GM18951 (cell line): ENCODE measurements at regions not wholly inside any gene's neighbourhood (a gene's known extent, or its start where the extent isn't known, plus 50 kb on each side); places are given as distances from the start of the nearest gene placed in this dataset.
"Not testable (repeated sequence)": the region's sequence is repeated elsewhere in the genome, so short reads cannot be mapped to it uniquely, and the experiment has no call there.

ENCODE experiments used
- POLR2A ChIP-seq: IDR thresholded peaks from 4 replicates; pipeline ENCODE4 v1.6.1; 2011; ENCODE audit warnings: mild to moderate bottlenecking; ENCODE audit not compliant: insufficient read length, insufficient read depth; ENCODE audit errors: extremely low read depth
- in situ Hi-C: fragments of 300-500 bp; cut with MboI; formaldehyde crosslinking; loops from one replicate; pipeline ENCODE4 v1.12.0; 2022; ENCODE audit warnings: low sequenced_read_pairs, mixed read lengths, inconsistent platforms; ENCODE audit not compliant: unreplicated experiment

GRCh38 chr11:29119707-29120618 lies 896.9 kb downstream of the KCNA4 start:
- in situ Hi-C loops, result no loop called here
- TF ChIP-seq POLR2A, result no peak

DNA sequence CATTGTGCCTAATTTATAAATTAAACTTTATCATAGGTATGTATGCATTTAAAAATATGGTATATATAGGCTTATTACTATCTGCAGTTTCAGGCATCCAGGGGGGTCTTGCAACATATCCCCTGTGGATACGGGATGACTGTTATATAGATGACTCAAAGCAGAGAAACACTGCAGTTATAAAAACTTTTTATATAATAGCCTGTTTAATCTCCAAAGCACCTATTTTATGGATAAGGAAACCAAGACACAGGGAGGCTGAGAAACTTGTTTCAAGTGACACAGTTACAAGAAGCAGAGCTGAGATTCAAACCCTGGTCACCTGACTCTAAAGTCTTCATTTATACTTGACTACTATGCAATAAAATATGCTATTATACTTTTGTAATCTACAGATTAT lies 897.7 kb downstream of the KCNA4 start:
- in situ Hi-C loops, result no loop called here

GRCh38 chr11:29100967-29101366 lies 915.9 kb downstream of the KCNA4 start:
- no peak for TF ChIP-seq POLR2A
- in situ Hi-C loops, result no loop called here

More for the DNA sequence above, 897.7 kb downstream of the KCNA4 start:
- no peak for TF ChIP-seq POLR2A

DNA sequence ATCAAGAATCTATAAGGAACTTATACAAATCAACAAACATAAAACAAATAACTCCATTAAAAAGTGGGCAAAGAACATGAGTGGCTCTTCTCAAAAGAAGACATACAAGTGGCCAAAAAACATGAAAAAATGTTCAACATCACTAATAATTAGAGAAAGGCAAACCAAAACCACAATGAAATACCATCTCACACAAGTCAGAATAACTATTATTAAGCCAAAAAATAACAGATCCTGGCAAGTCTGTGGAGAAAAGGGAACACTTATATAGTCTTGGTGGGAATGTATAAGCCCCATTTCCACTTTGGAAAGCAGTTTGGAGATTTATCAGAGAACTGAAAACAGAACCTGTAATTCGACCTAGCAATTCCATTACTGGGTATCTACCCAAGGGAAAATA lies 921.0 kb downstream of the KCNA4 start:
- in situ Hi-C loops, result no loop called here
- TF ChIP-seq POLR2A, result no peak

DNA sequence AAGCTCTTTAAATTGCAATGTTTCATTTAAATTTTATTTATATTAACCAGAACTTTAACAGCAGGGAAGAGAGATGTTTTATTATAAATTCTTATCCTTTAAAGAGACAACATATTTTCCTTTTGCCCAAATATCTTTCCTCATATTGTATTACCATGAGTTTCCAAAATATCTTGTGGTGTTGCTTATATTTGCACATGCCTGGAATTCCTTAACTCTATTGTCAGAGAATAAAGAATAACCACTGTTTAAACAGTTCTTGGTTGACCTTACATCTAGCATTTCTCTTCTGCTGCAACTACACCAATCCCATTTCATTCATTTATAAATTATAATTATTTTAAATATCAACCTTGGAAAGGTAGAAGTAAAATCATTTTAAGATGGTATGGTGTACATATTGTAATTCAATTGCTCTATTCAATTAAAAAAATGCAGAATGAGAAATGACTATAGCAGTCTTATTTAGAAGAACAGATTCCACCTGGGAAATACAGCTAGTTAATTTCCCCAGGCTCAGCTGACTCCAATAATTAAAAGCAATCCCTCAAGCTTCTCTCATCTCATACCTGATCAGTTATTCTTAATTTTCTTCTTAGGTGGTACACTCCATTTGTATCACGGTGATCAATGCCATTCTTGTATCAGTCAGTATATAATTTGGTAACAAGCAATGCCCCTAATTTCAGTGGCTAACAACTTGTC lies 923.3 kb downstream of the KCNA4 start:
- in situ Hi-C loops, result no loop called here
- TF ChIP-seq POLR2A, result no peak

GRCh38 chr11:29087200-29087812 lies 929.5 kb downstream of the KCNA4 start:
- no peak for TF ChIP-seq POLR2A
- in situ Hi-C loops, result no loop called here

- no peak for TF ChIP-seq POLR2A
- in situ Hi-C loops, result no loop called here
Observed at GRCh38 chr11:29075726-29076125, 941.1 kb downstream of the KCNA4 start.

- TF ChIP-seq POLR2A, result no peak
- in situ Hi-C loops, result no loop called here
Observed at GRCh38 chr11:29063630-29064361, 953.0 kb downstream of the KCNA4 start.

DNA sequence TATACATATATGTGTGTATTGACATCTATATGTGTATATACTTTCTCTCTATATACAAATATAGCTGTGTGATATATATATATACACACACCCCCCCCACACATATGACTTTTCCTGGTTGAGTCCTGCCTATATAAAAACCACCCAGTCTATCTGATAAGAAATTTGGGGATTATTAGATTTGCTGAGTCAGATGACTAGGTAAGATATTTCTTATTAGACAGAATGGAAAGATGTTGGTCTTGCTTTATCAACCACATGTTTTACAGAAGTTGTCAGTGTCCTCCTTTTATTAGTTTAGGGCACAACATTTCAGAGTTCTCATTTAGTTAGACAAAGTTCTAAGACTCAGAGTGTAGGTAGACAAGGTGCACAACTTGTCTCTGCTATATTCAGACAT lies 953.3 kb downstream of the METTL15 start:
- TF ChIP-seq POLR2A, result no peak
- in situ Hi-C loops, result no loop called here

GRCh38 chr11:29056487-29056886 lies 948.3 kb downstream of the METTL15 start:
- in situ Hi-C loops, result not testable (repeated sequence)

- in situ Hi-C loops, result no loop called here
- no peak for TF ChIP-seq POLR2A
Observed at GRCh38 chr11:29051935-29052334, 943.7 kb downstream of the METTL15 start.

GRCh38 chr11:29050962-29051361 lies 942.8 kb downstream of the METTL15 start:
- in situ Hi-C loops, result not testable (repeated sequence)

DNA sequence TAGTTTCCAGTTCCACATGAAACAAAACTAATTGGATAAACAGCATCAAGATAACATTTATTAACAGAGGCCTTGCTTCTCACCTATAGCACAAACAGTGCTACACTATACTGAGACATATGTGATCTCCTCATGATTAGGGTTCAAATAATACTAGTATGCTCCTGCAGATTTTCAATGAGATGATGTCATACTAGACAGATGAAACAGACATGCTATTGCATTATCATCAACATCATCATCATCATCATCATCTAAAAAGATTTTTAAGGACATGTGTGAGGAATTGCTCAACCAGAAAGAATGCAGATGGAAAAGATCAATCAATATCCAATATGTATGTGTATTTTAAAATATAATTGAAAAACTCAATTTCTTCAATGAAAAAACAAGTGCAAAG lies 932.3 kb downstream of the METTL15 start:
- TF ChIP-seq POLR2A, result no peak
- in situ Hi-C loops, result no loop called here
